HepG2 (cell line): ENCODE measurements at regions not wholly inside any gene's neighbourhood (a gene's known extent, or its start where the extent isn't known, plus 50 kb on each side); places are given as distances from the start of the nearest gene placed in this dataset.

Experiments used
- FOXK2 ChIP-seq: fragments of 450-650 bp; IDR thresholded peaks from 2 replicates; pipeline ENCODE4 v1.6.1; 2016
- RAD21 ChIP-seq: fragments of 450-650 bp; formaldehyde crosslinking; IDR thresholded peaks from 2 replicates; pipeline ENCODE4 v1.5.0; 2020; ENCODE audit warnings: mild to moderate bottlenecking
- RNF2 ChIP-seq: fragments of 450-650 bp; conservative IDR thresholded peaks from 2 replicates; pipeline ENCODE4 v1.6.1; 2016; ENCODE audit warnings: low read depth
- SRF ChIP-seq: IDR thresholded peaks from 2 replicates; pipeline ENCODE4 v1.6.1; 2011; ENCODE audit warnings: mild to moderate bottlenecking, low read depth, low read length, moderate library complexity
- ZBTB43 ChIP-seq: sonication (generic); formaldehyde crosslinking; conservative IDR thresholded peaks from 2 replicates; pipeline ENCODE4 v1.4.0; 2020; ENCODE audit warnings: missing genetic modification reagents
- ZBTB7A ChIP-seq: sonication (generic); formaldehyde crosslinking; IDR thresholded peaks from 2 replicates; pipeline ENCODE4 v1.8.0; 2022; ENCODE audit warnings: mild to moderate bottlenecking, missing genetic modification reagents
- ZMYM2 ChIP-seq: sonication (generic); formaldehyde crosslinking; IDR thresholded peaks from 2 replicates; pipeline ENCODE4 v1.8.0; 2022; ENCODE audit warnings: mild to moderate bottlenecking, missing genetic modification reagents
- ZNF138 ChIP-seq: sonication (generic); formaldehyde crosslinking; IDR thresholded peaks from 2 replicates; pipeline ENCODE4 v1.5.0; 2020; ENCODE audit warnings: mild to moderate bottlenecking, low read depth, missing genetic modification reagents
- ZNF331 ChIP-seq: sonication (generic); formaldehyde crosslinking; IDR thresholded peaks from 2 replicates; pipeline ENCODE4 v1.4.0; 2020; ENCODE audit warnings: missing genetic modification reagents

DNA sequence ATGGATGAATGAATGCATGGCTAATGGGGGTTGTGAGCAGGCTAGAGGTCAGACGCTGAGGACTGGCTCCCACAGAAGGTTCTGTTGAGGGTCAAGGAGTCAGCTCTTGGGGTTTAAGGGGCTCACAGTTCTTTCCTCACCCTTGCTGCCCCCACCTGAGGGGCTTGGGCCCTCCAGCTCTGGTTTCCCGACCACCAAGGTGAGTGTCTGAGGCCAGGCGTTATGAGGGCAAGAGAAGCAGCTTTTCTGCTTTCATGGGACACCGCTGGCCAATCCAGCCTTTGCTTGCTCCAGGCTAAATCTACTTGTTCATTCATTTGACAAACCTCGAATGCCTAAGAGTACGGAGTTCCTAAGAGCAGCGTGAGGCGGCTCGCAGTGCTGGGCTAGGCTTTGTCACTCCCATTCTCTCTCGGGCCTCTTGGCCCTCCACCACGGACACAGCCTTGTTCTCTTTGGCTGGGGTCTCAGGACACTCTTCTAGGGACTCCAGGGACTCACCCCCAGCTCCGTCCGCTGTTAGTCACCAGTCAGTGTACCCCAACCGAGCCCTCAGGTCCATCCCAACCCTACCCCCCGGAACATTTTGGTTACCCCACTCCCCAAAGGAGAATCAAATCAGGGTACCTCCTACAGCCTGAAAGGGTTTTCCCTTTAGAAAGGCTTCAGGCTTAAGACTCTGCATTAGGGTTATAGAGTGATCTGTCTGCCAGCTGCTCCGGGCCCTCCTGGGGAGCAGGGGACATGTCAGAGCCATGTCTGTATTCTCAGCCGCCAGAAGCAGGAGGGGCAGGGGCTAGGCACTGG lies 210.1 kb upstream of the MVB12B start:
- no peak for TF ChIP-seq RAD21
- no peak for TF ChIP-seq SRF
- no peak for TF ChIP-seq ZNF331
- no peak for TF ChIP-seq ZBTB7A (CRISPR knock-in tag)
- no peak for TF ChIP-seq ZBTB43 (CRISPR knock-in tag)
- no peak for TF ChIP-seq ZNF138
- no peak for TF ChIP-seq RNF2
- TF ChIP-seq FOXK2 = no peak
- TF ChIP-seq ZMYM2 = no peak
